ENCODE measurements at regions not wholly inside any gene's neighbourhood (a gene's known extent, or its start where the extent isn't known, plus 50 kb on each side); places are given as distances from the start of the nearest gene placed in this dataset.

DNA sequence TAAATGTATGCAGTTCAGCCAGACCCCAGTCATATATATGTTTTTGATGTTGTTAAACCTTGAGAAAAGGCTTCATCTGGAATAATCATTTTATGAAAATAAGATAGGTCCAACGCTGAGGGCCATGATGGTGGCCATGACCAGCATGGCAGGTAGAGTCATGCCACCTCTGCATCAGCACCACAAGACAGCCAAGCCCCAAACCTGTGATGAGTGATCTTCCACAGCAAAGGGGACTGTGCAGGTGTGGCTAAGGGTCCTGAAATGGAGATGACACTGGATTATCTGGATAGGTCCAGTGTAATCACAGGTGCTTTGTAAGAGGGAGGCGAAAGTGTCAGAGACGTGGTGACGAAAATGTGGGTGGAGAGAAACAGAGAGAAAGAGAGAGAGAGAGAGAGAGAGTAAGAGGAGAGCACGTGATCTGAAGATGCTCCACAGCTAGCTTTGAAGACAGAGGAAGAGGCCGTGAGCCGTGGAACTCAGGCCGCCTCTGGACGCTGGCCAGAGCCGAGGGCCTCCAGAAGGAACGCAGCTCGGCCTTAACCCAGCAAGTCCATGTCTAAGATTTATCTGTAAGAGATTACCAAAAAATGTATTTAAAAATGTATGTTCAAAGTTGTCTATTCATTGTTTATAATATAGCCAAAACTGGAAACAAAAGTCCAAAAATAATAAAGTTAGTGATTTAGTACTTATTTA, 304.4 kb upstream of the SHH start:
- Mint-ChIP-seq H3K9me3 (ENCODE audit: unreplicated experiment) (no peaks in the 10 kb centered on the region), H3K27me3 (ENCODE audit: low read depth, unreplicated experiment) (peaks cover 21% of the 10 kb centered on the region)
- FAIRE-seq: no peak

GRCh38 chr7:156115582-156115981, 303.3 kb upstream of the SHH start:
- Histone ChIP-seq H2AFZ (ENCODE audit: low read depth, low read length) (no peak overlapping the region), H3K4me3 (ENCODE audit: insufficient read depth, low read depth, low read length) (no peak overlapping the region), H3K27me3 (ENCODE audit: insufficient read depth, low read length) (no peaks in the 10 kb centered on the region), H3K9me3 (ENCODE audit: insufficient read depth, low read depth, low read length) (no peaks in the 10 kb centered on the region), H4K20me1 (ENCODE audit: insufficient read depth, low read length) (no peaks in the 10 kb centered on the region), H3K27ac (ENCODE audit: low read depth, low read length) (no peak overlapping the region), H3K4me1 (ENCODE audit: insufficient read depth, low read length) (no peaks in the 10 kb centered on the region), H3K79me2 (ENCODE audit: insufficient read depth, low read length) (no peaks in the 10 kb centered on the region), H3K4me2 (ENCODE audit: low read length) (no peak overlapping the region), H3K9ac (ENCODE audit: low read length) (no peak overlapping the region), H3K36me3 (ENCODE audit: insufficient read depth, low read length) (no peaks in the 10 kb centered on the region)
- no peak for FAIRE-seq
- Mint-ChIP-seq H3K4me3 (ENCODE audit: unreplicated experiment) (no peak overlapping the region), H3K36me3 (ENCODE audit: low read depth, unreplicated experiment) (no peaks in the 10 kb centered on the region), H3K27ac (ENCODE audit: unreplicated experiment) (no peak overlapping the region), H3K4me1 (ENCODE audit: low read depth, unreplicated experiment) (no peaks in the 10 kb centered on the region), H3K9me3 (ENCODE audit: unreplicated experiment) (no peaks in the 10 kb centered on the region), H3K27me3 (ENCODE audit: low read depth, unreplicated experiment) (peaks cover 22% of the 10 kb centered on the region)
- no peak for TF ChIP-seq EZH2 (IDR thresholded peaks at IDR 0.05; ENCODE audit: insufficient read depth, low read length)
- TF ChIP-seq, protein P1, sequence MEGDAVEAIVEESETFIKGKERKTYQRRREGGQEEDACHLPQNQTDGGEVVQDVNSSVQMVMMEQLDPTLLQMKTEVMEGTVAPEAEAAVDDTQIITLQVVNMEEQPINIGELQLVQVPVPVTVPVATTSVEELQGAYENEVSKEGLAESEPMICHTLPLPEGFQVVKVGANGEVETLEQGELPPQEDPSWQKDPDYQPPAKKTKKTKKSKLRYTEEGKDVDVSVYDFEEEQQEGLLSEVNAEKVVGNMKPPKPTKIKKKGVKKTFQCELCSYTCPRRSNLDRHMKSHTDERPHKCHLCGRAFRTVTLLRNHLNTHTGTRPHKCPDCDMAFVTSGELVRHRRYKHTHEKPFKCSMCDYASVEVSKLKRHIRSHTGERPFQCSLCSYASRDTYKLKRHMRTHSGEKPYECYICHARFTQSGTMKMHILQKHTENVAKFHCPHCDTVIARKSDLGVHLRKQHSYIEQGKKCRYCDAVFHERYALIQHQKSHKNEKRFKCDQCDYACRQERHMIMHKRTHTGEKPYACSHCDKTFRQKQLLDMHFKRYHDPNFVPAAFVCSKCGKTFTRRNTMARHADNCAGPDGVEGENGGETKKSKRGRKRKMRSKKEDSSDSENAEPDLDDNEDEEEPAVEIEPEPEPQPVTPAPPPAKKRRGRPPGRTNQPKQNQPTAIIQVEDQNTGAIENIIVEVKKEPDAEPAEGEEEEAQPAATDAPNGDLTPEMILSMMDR (IDR thresholded peaks at IDR 0.05; ENCODE audit: insufficient read depth, low read depth, low read length): no peak
- DNase-seq (ENCODE audit: low read depth): no peak

More for the DNA sequence above, 304.4 kb upstream of the SHH start:
- DNase-seq (ENCODE audit: low read depth): no peak
- H3K27me3 ChIP-seq (ENCODE audit: insufficient read depth, low read length): no peaks in the 10 kb centered on the region
- H3K27ac ChIP-seq (ENCODE audit: low read depth, low read length): no peak overlapping the region
- Mint-ChIP-seq H3K4me3 (ENCODE audit: unreplicated experiment) (no peak overlapping the region), H3K27ac (ENCODE audit: unreplicated experiment) (no peak overlapping the region), H3K4me1 (ENCODE audit: low read depth, unreplicated experiment) (no peaks in the 10 kb centered on the region), H3K36me3 (ENCODE audit: low read depth, unreplicated experiment) (no peaks in the 10 kb centered on the region)
- H3K4me3 ChIP-seq (ENCODE audit: insufficient read depth, low read depth, low read length): no peak overlapping the region
- no peaks in the 10 kb centered on the region for H3K4me1 ChIP-seq (ENCODE audit: insufficient read depth, low read length)
- H3K79me2 ChIP-seq (ENCODE audit: insufficient read depth, low read length): no peaks in the 10 kb centered on the region
- no peaks in the 10 kb centered on the region for H4K20me1 ChIP-seq (ENCODE audit: insufficient read depth, low read length)
- H3K4me2 ChIP-seq (ENCODE audit: low read length): no peak overlapping the region
- H2AFZ ChIP-seq (ENCODE audit: low read depth, low read length): no peak overlapping the region
- H3K9ac ChIP-seq (ENCODE audit: low read length): no peak overlapping the region
- no peak for TF ChIP-seq EZH2 (IDR thresholded peaks at IDR 0.05; ENCODE audit: insufficient read depth, low read length)
- TF ChIP-seq, protein P1 (IDR thresholded peaks at IDR 0.05; ENCODE audit: insufficient read depth, low read depth, low read length): no peak
- H3K36me3 ChIP-seq (ENCODE audit: insufficient read depth, low read length): no peaks in the 10 kb centered on the region
- no peaks in the 10 kb centered on the region for H3K9me3 ChIP-seq (ENCODE audit: insufficient read depth, low read depth, low read length)

DNA sequence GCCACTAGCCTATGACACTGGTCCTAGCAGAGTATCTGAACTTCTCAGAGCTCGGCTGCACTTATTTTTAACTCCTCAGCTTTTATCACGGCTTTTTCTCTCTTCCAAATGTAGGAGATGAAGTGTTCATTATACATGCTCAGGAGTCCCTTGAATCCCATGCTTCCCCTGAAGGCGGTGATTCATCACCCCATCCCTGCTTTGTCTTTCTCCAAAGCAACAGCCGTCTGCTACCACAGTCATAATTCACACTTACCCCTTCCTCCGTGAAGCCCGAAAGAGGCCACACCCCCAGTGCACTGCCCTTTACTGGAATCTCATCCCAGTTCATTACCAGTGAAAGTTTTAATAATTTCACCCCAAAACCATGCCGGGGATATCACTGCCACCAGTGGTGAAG, 301.5 kb upstream of the SHH start:
- no peak overlapping the region for H2AFZ ChIP-seq (ENCODE audit: low read depth, low read length)
- H3K4me1 ChIP-seq (ENCODE audit: insufficient read depth, low read length): no peaks in the 10 kb centered on the region
- H3K9ac ChIP-seq (ENCODE audit: low read length): no peak overlapping the region
- H3K79me2 ChIP-seq (ENCODE audit: insufficient read depth, low read length): no peaks in the 10 kb centered on the region
- H3K36me3 Mint-ChIP-seq (ENCODE audit: low read depth, unreplicated experiment): no peaks in the 10 kb centered on the region
- no peaks in the 10 kb centered on the region for H3K36me3 ChIP-seq (ENCODE audit: insufficient read depth, low read length)
- no peaks in the 10 kb centered on the region for H3K9me3 ChIP-seq (ENCODE audit: insufficient read depth, low read depth, low read length)
- FAIRE-seq: no peak
- H3K27me3 ChIP-seq (ENCODE audit: insufficient read depth, low read length): no peaks in the 10 kb centered on the region
- H3K27ac ChIP-seq (ENCODE audit: low read depth, low read length): no peak overlapping the region
- DNase-seq (ENCODE audit: low read depth): no peak
- H3K4me3 Mint-ChIP-seq (ENCODE audit: unreplicated experiment): no peak overlapping the region
- H3K4me2 ChIP-seq (ENCODE audit: low read length): no peak overlapping the region
- H3K9me3 Mint-ChIP-seq (ENCODE audit: unreplicated experiment): no peaks in the 10 kb centered on the region
- no peak overlapping the region for H3K27ac Mint-ChIP-seq (ENCODE audit: unreplicated experiment)
- no peaks in the 10 kb centered on the region for H4K20me1 ChIP-seq (ENCODE audit: insufficient read depth, low read length)
- TF ChIP-seq EZH2 (IDR thresholded peaks at IDR 0.05; ENCODE audit: insufficient read depth, low read length): no peak
- TF ChIP-seq, protein P1 (IDR thresholded peaks at IDR 0.05; ENCODE audit: insufficient read depth, low read depth, low read length): no peak
- no peak overlapping the region for H3K4me3 ChIP-seq (ENCODE audit: insufficient read depth, low read depth, low read length)
- no peaks in the 10 kb centered on the region for H3K4me1 Mint-ChIP-seq (ENCODE audit: low read depth, unreplicated experiment)
- H3K27me3 Mint-ChIP-seq (ENCODE audit: low read depth, unreplicated experiment): peaks cover 19% of the 10 kb centered on the region
